ENCODE measurements at regions not wholly inside any gene's neighbourhood (a gene's known extent, or its start where the extent isn't known, plus 50 kb on each side); places are given as distances from the start of the nearest gene placed in this dataset.

- WGBS (ENCODE audit: missing lambda C conversion rate) = 30% methylated on average over 2 of the region's 2 CpGs
- no peak overlapping the region for H3K4me3 ChIP-seq
- TF ChIP-seq ZNF302 (CRISPR knock-in tag; IDR thresholded peaks at IDR 0.05) (no peak), CHD2 (IDR thresholded peaks at IDR 0.05; ENCODE audit: low read length, partially characterized antibody) (no peak)
- ChIA-PET CTCF (no interaction called here), POLR2A (no interaction called here)
- H3K4me1 ChIP-seq = no peaks in the 10 kb centered on the region
- no peak overlapping the region for H3K27ac ChIP-seq
- DNase-seq (ENCODE audit: low read depth in 1 of 2, low spot score in 1 of 2) (no peak), FAIRE-seq (no peak), ATAC-seq (no peak)
- H3K9me3 ChIP-seq = no peaks in the 10 kb centered on the region
- no peak overlapping the region for H3K4me2 ChIP-seq
These were observed 1254.6 kb downstream of the PCDH18 start for GRCh38 chr4:136277741-136278140.

- POLR2A ChIA-PET = no interaction called here
- no peak for ATAC-seq
- H3K4me2 ChIP-seq = no peak overlapping the region
These were observed 1285.4 kb downstream of the PCDH18 start for GRCh38 chr4:136246876-136247275.

GRCh38 chr4:136241221-136241986 is 1290.9 kb downstream of the PCDH18 start:
- FAIRE-seq (no peak), DNase-seq (ENCODE audit: low read depth in 1 of 2, low spot score in 1 of 2) (no peak), ATAC-seq (no peak)
- H3K4me3 ChIP-seq = no peak overlapping the region
- no peaks in the 10 kb centered on the region for H3K9me3 ChIP-seq
- no peak overlapping the region for H3K27ac ChIP-seq
- no peaks in the 10 kb centered on the region for H3K4me1 ChIP-seq
- CTCF ChIA-PET = no interaction called here
- POLR2A ChIA-PET = no interaction called here
- no peak overlapping the region for H3K4me2 ChIP-seq
- 44% methylated on average over 7 of the region's 7 CpGs for WGBS (ENCODE audit: missing lambda C conversion rate)
- TF ChIP-seq BHLHE40 (IDR thresholded peaks at IDR 0.05; ENCODE audit: low read depth, low read length) = no peak
- TF ChIP-seq USF2 (IDR thresholded peaks at IDR 0.05) = no peak
- TF ChIP-seq MAX (IDR thresholded peaks at IDR 0.05) = no peak
- TF ChIP-seq MYC (IDR thresholded peaks at IDR 0.05; ENCODE audit: borderline replicate concordance, low read length) = no peak
- TF ChIP-seq ESRRA (IDR thresholded peaks at IDR 0.05; ENCODE audit: borderline replicate concordance, low read length) = no peak
- no peak for TF ChIP-seq PHF8 (IDR thresholded peaks at IDR 0.05; ENCODE audit: borderline replicate concordance, low read depth)
- no peak for TF ChIP-seq BCL3 (IDR thresholded peaks at IDR 0.05)
- TF ChIP-seq NPAS2 (CRISPR knock-in tag; IDR thresholded peaks at IDR 0.05; ENCODE audit: borderline replicate concordance) = no peak
- no peak for TF ChIP-seq FOXS1 (CRISPR knock-in tag; IDR thresholded peaks at IDR 0.05)
- no peak for TF ChIP-seq HES2 (IDR thresholded peaks at IDR 0.05)
- TF ChIP-seq ZSCAN20 (CRISPR knock-in tag; IDR thresholded peaks at IDR 0.05) = no peak
- no peak for TF ChIP-seq ATOH8 (CRISPR knock-in tag; IDR thresholded peaks at IDR 0.05; ENCODE audit: low read depth)
- no peak for TF ChIP-seq SREBF2 (IDR thresholded peaks at IDR 0.05)
- no peak for TF ChIP-seq CBX8 (IDR thresholded peaks at IDR 0.05)
- TF ChIP-seq ZFP36 (IDR thresholded peaks at IDR 0.05; ENCODE audit: borderline replicate concordance, partially characterized antibody) = no peak
- TF ChIP-seq CHD2 (IDR thresholded peaks at IDR 0.05; ENCODE audit: low read length, partially characterized antibody) = no peak
- no peak for TF ChIP-seq HOXB13 (CRISPR knock-in tag; IDR thresholded peaks at IDR 0.05; ENCODE audit: low read depth)
- no peak for TF ChIP-seq FOSL2 (IDR thresholded peaks at IDR 0.05)
- TF ChIP-seq FOSL2 (CRISPR knock-in tag; IDR thresholded peaks at IDR 0.05) = no peak
- no peak for TF ChIP-seq JUN (IDR thresholded peaks at IDR 0.05)
- TF ChIP-seq EP300 (IDR thresholded peaks at IDR 0.05) = no peak

More at GRCh38 chr4:136246876-136247275, 1285.4 kb downstream of the PCDH18 start:
- no peak for DNase-seq (ENCODE audit: low read depth in 1 of 2, low spot score in 1 of 2)
- FAIRE-seq = no peak
- whole genome bisulfite sequencing (ENCODE audit: missing lambda C conversion rate) = 17% methylated on average over 2 of the region's 2 CpGs
- CTCF ChIA-PET = no interaction called here
- H3K9me3 ChIP-seq = no peaks in the 10 kb centered on the region
- H3K4me1 ChIP-seq = no peaks in the 10 kb centered on the region
- TF ChIP-seq TP53 (CRISPR knock-in tag; IDR thresholded peaks at IDR 0.05) (no peak), ZSCAN20 (CRISPR knock-in tag; IDR thresholded peaks at IDR 0.05) (no peak), HES2 (IDR thresholded peaks at IDR 0.05) (no peak), HOXB5 (CRISPR knock-in tag; IDR thresholded peaks at IDR 0.05) (no peak), BHLHE40 (IDR thresholded peaks at IDR 0.05; ENCODE audit: low read depth, low read length) (no peak), HMGXB4 (CRISPR knock-in tag; IDR thresholded peaks at IDR 0.05; ENCODE audit: borderline replicate concordance) (no peak), JUNB (IDR thresholded peaks at IDR 0.05) (no peak), POLR2AphosphoS2 (conservative IDR thresholded peaks at IDR 0.05; ENCODE audit: low read length) (no peak)
- no peak overlapping the region for H3K27ac ChIP-seq
- no peak overlapping the region for H3K4me3 ChIP-seq

Data from A549 (cell line).